Transverse colon (tissue), 4 donors: ENCODE measurements at regions not wholly inside any gene's neighbourhood (a gene's known extent, or its start where the extent isn't known, plus 50 kb on each side); places are given as distances from the start of the nearest gene placed in this dataset.

Experiments used
- DNase-seq: peaks from one replicate; pipeline ENCODE4 v3.0.0-alpha.2; 2019
- H3K27ac ChIP-seq, 4 donors: fragments of 200-600 bp; sonication (generic); 2 replicates each; pipeline ENCODE4 v1.5.1; 2016 to 2018; ENCODE audit warnings: inconsistent platforms in 4 of 4
- H3K27me3 ChIP-seq: fragments of 200-600 bp; sonication (generic); 2 replicates; pipeline ENCODE4 v1.5.1; 2017; ENCODE audit warnings: inconsistent platforms
- H3K36me3 ChIP-seq, 4 donors: fragments of 200-600 bp; sonication (generic); 2 replicates each; pipeline ENCODE4 v1.5.1; 2017 to 2019; ENCODE audit warnings: inconsistent platforms in 4 of 4
- H3K4me1 ChIP-seq, 4 donors: fragments of 200-600 bp; sonication (generic); 2 replicates each; pipeline ENCODE4 v1.5.1; 2017 to 2020; ENCODE audit warnings: inconsistent platforms in 4 of 4
- H3K4me3 ChIP-seq, 4 donors: fragments of 200-600 bp; sonication (generic); 1 replicate in 1 of 4; 2 replicates in 3 of 4; pipeline versions ENCODE4 v1.5.1 to v1.6.1; 2017 to 2019; ENCODE audit warnings: inconsistent platforms in 4 of 4
- H3K9me3 ChIP-seq, 2 donors: fragments of 200-600 bp; sonication (generic); 2 replicates each; pipeline ENCODE4 v1.5.1; 2017 to 2019; ENCODE audit warnings: inconsistent platforms in 2 of 2
- EP300 ChIP-seq: sonication (generic); formaldehyde crosslinking; IDR thresholded peaks from one replicate; pipeline ENCODE4 v1.6.1; 2017; ENCODE audit warnings: antibody characterized with exemption, low read depth
- POLR2A ChIP-seq: fragments of 450-650 bp; IDR thresholded peaks from one replicate; pipeline ENCODE4 v1.6.1; 2016; ENCODE audit warnings: antibody characterized with exemption, mild to moderate bottlenecking, moderate library complexity
- POLR2AphosphoS5 ChIP-seq, 3 donors: sonication (generic); formaldehyde crosslinking; IDR thresholded peaks; one replicate each; pipeline ENCODE4 v1.6.1; 2016; ENCODE audit warnings: antibody characterized with exemption in 3 of 3
- WGBS, 2 donors: methylation state at CpG; one replicate each; pipeline ENCODE4 v1.1.5; 2018; ENCODE audit warnings: low coverage in 1 of 2; 5-methylcytosine and 5-hydroxymethylcytosine counted together
- in situ Hi-C, 4 donors: fragments of 200-750 bp; cut with MboI; loops; one replicate each; pipeline versions ENCODE4 v1.15.0 to v1.15.1; 2017; ENCODE audit warnings: low sequenced_read_pairs in 3 of 4, low pct_ligation_motif_present in 1 of 4, low pct_unique_long_range_greater_than_20kb in 1 of 4
- intact Hi-C: fragments of 100-400 bp; cut with DNase I; formaldehyde crosslinking; loops from one replicate; pipeline ENCODE4 v1.15.1; 2023; ENCODE audit warnings: low total_unique reads
- TF ChIP-seq, protein P1 (sequence below), 5 experiments: fragments of 200-600 bp in 3 of 5; fragments of 450-650 bp in 2 of 5; sonication (generic) in 3 of 5; IDR thresholded peaks; 1 replicate in 2 of 5; 2 replicates in 3 of 5; pipeline ENCODE4 v1.5.1; 2016 to 2017; ENCODE audit warnings: antibody characterized with exemption in 5 of 5, inconsistent platforms in 3 of 5, mild to moderate bottlenecking in 2 of 5, moderate library complexity in 1 of 5

DNA sequence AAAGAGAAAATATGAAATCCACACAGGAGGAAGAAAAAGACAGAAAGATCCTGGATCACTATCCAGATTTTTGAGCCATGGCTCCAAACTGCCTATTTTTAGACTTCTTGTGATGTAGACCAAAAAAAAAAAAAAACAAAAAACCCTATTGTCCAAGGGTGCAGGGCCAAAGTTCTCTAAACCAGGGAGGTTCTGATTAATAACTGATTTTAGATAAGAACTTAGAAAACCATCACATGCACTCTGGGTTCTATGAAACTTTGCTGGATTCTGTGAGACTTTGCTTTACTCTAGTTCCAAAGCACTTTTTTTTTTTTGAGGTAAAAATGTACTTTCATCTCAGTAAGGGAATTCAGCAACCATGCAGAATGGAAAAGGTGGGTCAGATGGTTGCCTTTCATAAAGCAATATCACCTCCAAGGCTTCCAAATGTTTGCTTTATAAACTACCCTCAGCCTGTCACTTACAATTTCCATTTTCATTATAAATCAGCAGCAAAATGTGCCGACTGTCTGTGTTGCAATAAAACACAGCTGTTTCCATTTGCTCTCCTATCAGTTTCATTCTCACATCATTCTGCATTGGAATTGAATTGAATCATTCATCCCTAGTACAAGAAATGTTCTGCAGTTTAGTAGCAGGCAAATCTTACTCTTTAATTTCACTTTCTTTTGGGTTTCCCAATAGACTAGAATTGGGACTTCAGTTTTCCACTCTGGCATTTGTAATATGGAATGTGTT, 1584.3 kb upstream of the RAG2 start:
- no peaks in the 10 kb centered on the region for H3K27me3 ChIP-seq
- H3K4me3 ChIP-seq: no peak overlapping the region
- no peaks in the 10 kb centered on the region for H3K9me3 ChIP-seq
- H3K4me1 ChIP-seq: no peaks in the 10 kb centered on the region
- H3K27ac ChIP-seq: no peak overlapping the region
- WGBS, 2 donors: 7 to 25% methylated on average over 1 of the region's 1 CpG
- no peaks in the 10 kb centered on the region for H3K36me3 ChIP-seq
- no peak for TF ChIP-seq POLR2A
- in situ Hi-C loops: no loop called here
- no peak for DNase-seq
- intact Hi-C loops: no loop called here

GRCh38 chr11:38176686-38177322, 1578.8 kb upstream of the RAG2 start:
- intact Hi-C loops (no loop called here), in situ Hi-C loops (no loop called here)
- Histone ChIP-seq H3K9me3 (no peaks in the 10 kb centered on the region), H3K36me3 (no peaks in the 10 kb centered on the region), H3K27me3 (no peaks in the 10 kb centered on the region), H3K4me3 (no peak overlapping the region), H3K4me1 (no peaks in the 10 kb centered on the region), H3K27ac (no peak overlapping the region)
- TF ChIP-seq POLR2AphosphoS5 (IDR thresholded peaks at IDR 0.05) (no peak), POLR2A (no peak), EP300 (no peak)
- TF ChIP-seq, protein P1, sequence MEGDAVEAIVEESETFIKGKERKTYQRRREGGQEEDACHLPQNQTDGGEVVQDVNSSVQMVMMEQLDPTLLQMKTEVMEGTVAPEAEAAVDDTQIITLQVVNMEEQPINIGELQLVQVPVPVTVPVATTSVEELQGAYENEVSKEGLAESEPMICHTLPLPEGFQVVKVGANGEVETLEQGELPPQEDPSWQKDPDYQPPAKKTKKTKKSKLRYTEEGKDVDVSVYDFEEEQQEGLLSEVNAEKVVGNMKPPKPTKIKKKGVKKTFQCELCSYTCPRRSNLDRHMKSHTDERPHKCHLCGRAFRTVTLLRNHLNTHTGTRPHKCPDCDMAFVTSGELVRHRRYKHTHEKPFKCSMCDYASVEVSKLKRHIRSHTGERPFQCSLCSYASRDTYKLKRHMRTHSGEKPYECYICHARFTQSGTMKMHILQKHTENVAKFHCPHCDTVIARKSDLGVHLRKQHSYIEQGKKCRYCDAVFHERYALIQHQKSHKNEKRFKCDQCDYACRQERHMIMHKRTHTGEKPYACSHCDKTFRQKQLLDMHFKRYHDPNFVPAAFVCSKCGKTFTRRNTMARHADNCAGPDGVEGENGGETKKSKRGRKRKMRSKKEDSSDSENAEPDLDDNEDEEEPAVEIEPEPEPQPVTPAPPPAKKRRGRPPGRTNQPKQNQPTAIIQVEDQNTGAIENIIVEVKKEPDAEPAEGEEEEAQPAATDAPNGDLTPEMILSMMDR (IDR thresholded peaks at IDR 0.05): no peak
- no peak for DNase-seq
- WGBS, 2 donors: 70 to 87% methylated on average over 2 to 12 of the region's 12 CpGs

DNA sequence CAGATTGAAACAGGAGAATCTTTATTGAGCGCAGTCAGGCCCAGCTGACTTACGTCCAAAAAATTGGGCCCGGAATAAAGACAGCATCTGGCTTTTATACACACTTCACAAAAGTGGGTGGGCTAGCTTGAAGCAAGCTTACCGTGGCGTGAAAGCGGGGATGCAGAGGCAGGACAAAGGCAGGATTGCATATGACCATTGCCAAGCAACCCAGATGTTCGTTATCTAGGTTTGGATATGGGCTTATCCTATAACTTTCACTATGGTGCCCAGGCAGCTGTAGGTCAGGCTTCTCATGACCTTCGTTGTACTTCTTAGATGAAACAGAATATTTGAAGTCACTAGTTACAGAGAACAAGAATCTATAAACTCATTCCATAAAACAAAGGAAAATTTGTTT, 1575.6 kb upstream of the RAG2 start:
- Histone ChIP-seq H3K9me3 (no peaks in the 10 kb centered on the region), H3K27me3 (no peaks in the 10 kb centered on the region), H3K27ac (no peak overlapping the region), H3K4me3 (no peak overlapping the region), H3K4me1 (no peaks in the 10 kb centered on the region), H3K36me3 (no peaks in the 10 kb centered on the region)
- intact Hi-C loops: no loop called here
- WGBS, 2 donors: 66 to 67% methylated on average over 3 to 8 of the region's 8 CpGs
- in situ Hi-C loops: no loop called here
- DNase-seq: no peak
- TF ChIP-seq POLR2A (no peak), EP300 (no peak), POLR2AphosphoS5 (IDR thresholded peaks at IDR 0.05) (no peak)
- TF ChIP-seq, protein P1 (IDR thresholded peaks at IDR 0.05): no peak

GRCh38 chr11:38169286-38169685, 1571.2 kb upstream of the RAG2 start:
- H3K36me3 ChIP-seq: no peaks in the 10 kb centered on the region
- WGBS, 2 donors: 0 to 30% methylated on average over 1 of the region's 1 CpG
- no peaks in the 10 kb centered on the region for H3K27me3 ChIP-seq
- no peaks in the 10 kb centered on the region for H3K4me1 ChIP-seq
- DNase-seq: no peak
- no peak overlapping the region for H3K4me3 ChIP-seq
- no peak overlapping the region for H3K27ac ChIP-seq
- H3K9me3 ChIP-seq: no peaks in the 10 kb centered on the region
- intact Hi-C loops: no loop called here
- TF ChIP-seq POLR2A (no peak), EP300 (no peak), POLR2AphosphoS5 (IDR thresholded peaks at IDR 0.05) (no peak)
- TF ChIP-seq, protein P1 (IDR thresholded peaks at IDR 0.05): no peak
- in situ Hi-C loops: no loop called here

- in situ Hi-C loops (no loop called here), intact Hi-C loops (no loop called here)
- no peaks in the 10 kb centered on the region for H3K4me1 ChIP-seq
- H3K36me3 ChIP-seq: no peaks in the 10 kb centered on the region
- no peak overlapping the region for H3K4me3 ChIP-seq
- DNase-seq: no peak
- H3K27ac ChIP-seq: no peak overlapping the region
- H3K9me3 ChIP-seq: no peaks in the 10 kb centered on the region
- TF ChIP-seq EP300: no peak
- TF ChIP-seq, protein P1 (IDR thresholded peaks at IDR 0.05): no peak
- TF ChIP-seq POLR2AphosphoS5 (IDR thresholded peaks at IDR 0.05): no peak
- no peak for TF ChIP-seq POLR2A
- no peaks in the 10 kb centered on the region for H3K27me3 ChIP-seq
Observed at GRCh38 chr11:38163526-38163925, 1565.5 kb upstream of the RAG2 start.
